GM18870 (cell line): ENCODE measurements at regions not wholly inside any gene's neighbourhood (a gene's known extent, or its start where the extent isn't known, plus 50 kb on each side); places are given as distances from the start of the nearest gene placed in this dataset.

Source experiments
- ATAC-seq: cut with Tn5 transposase; IDR thresholded peaks from one replicate; pipeline ENCODE4 v1.9.1; 2021; ENCODE audit warnings: moderate library complexity; ENCODE audit not compliant: unreplicated experiment

DNA sequence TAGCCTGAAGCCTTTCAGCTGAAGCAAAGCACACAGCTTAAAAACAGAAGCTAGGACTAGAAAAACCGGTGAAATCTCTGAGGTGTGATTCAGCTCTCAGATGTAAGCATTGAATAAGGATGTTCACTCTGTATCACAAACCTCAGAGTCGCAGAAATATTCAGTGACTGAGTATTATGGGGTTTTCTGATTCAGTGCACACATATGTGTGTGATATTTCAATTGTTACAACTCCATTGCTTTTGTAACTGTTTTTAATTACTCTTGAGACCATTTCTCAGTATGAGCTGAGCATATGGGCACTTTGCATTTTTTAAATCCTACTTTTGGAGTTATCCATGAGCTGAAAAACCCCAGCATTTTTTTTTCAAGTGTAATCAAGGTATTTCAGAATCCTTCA is 868.8 kb downstream of the NTRK3 start:
- ATAC-seq, result no peak

DNA sequence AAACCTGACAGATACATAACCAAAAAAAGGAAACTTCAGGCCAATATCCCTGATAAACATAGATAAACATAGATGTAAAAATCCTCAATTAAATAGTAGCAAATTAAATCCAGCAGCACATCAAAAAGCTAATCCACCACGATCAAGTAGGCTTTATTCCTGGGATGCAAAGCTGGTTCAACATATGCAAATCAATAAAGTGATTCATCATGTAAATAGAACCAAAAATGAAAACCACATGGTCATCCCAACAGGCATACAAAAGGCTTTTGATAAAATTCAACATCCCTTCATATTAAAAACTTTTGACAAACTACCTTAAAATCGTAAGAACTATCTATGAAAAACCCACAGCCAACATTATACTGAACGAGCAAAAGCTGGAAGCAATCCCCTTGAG is 882.2 kb downstream of the NTRK3 start:
- no peak for ATAC-seq

DNA sequence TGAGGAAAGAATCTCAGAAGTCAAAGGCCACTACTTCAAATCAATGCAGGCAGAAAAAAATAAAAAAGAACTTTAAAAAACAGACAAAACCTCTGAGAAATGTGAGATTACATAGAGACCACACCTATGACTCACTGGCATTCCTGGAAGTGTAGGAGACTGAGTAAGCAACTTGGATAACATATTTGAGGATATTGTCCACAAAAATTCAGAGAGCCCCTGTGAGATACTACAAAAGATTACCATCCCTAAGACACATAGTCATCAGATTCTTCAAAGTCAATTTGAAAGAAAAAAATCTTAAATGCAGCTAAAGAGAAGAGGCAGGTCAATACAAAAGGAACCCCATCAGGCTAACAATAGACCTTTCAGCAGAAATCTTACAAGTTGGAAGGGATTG is 887.3 kb downstream of the NTRK3 start:
- ATAC-seq, result no peak

DNA sequence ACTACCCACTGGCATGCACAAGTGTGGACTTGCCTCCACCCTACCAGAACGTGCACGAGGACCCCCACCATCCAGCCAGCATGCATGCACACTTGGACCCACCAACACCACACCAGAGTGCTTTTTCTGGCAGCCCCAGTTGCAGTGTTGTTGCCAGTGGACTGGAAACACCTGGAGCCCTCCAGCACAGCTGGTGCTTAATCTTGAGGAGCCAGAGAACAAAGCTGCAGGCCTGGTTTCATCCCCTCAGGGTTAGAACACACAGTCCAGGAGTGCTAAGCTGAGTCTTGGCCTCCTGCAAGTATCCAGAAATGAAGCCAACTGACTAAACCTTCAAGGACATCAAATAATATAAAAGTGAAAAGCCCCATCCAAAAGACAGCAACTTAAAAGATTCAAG is 888.0 kb downstream of the NTRK3 start:
- ATAC-seq, result no peak

DNA sequence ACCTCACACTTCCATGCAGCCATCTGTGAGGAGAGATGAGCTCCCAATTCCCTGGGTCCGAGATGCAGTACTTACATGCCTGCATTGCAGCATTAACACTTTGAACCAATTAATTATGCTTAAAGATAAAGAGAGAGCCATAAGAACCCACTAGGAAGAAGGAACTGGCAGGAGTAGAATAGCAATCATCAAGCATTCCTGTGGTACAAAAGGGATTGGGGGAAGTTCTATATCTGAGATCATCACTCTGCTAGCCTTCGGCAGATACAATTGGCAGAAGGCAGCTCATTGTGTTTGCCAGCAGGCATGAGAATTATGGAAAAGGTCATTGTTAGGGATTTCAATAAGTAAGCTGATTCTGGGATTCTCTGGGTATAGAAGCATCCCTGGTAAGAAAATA is 891.4 kb downstream of the NTRK3 start:
- ATAC-seq, result no peak

GRCh38 chr15:87362531-87362930 is 894.0 kb downstream of the NTRK3 start:
- ATAC-seq, result no peak

- ATAC-seq, result no peak
These were observed 898.8 kb downstream of the NTRK3 start for GRCh38 chr15:87357637-87358313.

DNA sequence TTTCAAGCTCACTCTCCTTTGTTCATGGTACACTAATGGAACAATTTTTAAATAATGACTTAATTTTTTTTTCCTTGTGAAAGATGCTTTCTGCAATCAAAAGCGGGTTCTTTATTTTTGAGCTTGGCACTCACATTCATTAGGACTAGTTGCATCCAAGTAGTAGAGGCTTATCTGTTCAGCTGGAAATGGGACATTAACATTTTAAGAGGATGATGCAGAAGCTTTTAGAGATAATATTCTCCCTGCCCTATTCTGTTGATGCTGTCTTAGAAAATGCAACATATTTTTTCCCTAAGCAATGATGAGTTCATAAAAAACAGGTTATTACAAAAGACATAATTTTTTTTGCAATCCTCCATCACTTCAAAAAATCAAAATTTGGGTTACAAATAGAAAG is 900.6 kb downstream of the NTRK3 start:
- no peak for ATAC-seq

DNA sequence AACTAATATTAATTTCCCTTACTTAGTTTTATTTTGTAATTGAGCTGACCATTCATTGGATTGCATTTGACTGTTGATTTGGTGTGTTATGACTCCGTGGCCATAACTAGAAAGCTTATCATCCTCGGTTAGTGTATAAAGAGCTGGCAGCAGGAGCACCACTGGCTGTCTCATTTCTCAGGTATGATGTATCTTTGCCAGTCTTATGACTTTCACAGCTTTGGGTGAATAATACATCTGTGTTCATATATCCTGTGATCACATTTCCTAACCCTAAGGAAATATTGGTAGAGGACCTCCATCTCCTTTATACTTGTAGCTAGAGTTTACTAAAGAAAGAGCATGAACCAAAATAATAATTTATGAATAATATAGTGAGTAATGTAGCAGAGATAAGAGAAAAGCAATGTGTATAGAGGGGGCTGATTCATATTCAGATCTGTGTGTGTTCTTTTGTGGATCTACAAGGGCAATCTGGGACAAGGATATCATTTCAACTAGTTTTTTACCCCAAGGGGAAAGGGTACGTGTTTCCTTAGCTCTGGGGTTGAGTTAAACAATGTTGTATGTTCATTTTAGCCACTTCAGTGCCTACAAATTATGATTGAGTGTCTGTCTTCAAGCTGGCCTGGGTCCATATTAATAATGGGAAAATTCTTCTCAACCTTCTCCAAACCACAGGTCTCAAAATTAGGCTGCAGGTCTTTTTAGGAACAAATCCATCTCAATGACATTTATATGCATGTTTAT is 901.7 kb downstream of the NTRK3 start:
- no peak for ATAC-seq

- no peak for ATAC-seq
These were observed 907.4 kb downstream of the NTRK3 start for GRCh38 chr15:87349181-87349580.

DNA sequence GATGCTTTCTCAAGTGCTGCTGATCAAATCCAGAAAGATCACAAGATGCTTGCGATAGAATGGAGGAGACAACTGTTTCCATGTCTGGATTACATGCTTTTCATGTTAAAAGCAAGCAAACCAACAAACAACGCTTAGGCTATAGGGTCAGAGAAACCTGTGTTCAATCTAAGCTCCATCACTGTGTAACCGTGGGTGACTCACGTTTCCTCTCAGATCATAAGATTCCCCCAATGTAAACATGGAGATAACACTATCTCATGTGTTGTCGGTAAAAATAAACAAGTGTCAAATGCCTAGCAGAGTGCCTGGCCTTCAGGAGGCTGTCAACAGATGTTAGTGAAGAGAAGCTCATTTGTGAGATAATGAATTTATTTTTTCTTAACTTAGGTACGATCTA is 907.8 kb downstream of the NTRK3 start:
- ATAC-seq, result no peak

- ATAC-seq, result no peak
These were observed 908.6 kb downstream of the NTRK3 start for GRCh38 chr15:87347806-87348515.

- no peak for ATAC-seq
These were observed 910.6 kb downstream of the NTRK3 start for GRCh38 chr15:87345961-87346360.

GRCh38 chr15:87343966-87344365 is 912.6 kb downstream of the NTRK3 start:
- ATAC-seq, result no peak

DNA sequence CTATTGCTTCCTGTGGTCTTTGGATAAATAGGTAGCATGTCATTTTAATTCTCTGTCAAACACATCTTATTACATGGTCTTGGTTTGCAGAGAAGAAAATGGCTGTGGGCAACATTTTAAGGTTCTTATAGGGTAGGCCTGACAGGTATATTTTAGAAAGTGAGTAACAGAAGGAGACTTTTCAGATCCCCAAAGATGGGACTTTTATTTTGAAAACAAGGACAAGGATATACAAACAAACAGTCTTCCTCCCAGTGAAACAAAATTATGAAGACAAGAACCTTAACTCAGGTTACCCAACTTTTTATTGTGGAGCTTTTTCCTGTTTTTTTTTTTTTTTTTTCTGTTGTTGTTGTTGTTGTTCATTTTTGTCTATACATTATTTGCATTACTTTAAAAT is 916.2 kb downstream of the NTRK3 start:
- ATAC-seq, result no peak

- ATAC-seq, result no peak
These were observed 930.3 kb downstream of the NTRK3 start for GRCh38 chr15:87326269-87326668.

- no peak for ATAC-seq
These were observed 933.7 kb downstream of the NTRK3 start for GRCh38 chr15:87322870-87323269.

- ATAC-seq, result no peak
These were observed 934.3 kb downstream of the NTRK3 start for GRCh38 chr15:87322265-87322664.

DNA sequence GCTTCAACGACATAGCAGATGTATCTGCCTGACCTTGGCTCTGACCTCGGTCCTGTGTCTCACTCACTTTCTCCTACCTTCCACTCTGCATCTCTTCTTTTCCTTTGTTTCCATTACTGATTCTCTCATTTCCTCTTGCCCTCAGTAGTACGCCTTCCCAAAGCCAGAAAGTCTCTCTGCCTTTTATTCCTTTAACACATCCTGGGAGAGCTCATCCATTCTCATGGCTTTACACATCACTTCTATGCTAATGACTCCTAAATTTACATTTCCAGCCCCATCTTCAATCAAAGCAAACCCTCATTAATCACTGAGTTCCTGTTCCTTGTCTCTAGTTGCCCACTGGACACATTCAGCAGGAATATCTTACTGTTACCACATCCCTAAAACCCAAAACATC is 938.6 kb downstream of the NTRK3 start:
- ATAC-seq, result no peak

GRCh38 chr15:87312221-87312620 is 944.3 kb downstream of the NTRK3 start:
- ATAC-seq, result no peak

DNA sequence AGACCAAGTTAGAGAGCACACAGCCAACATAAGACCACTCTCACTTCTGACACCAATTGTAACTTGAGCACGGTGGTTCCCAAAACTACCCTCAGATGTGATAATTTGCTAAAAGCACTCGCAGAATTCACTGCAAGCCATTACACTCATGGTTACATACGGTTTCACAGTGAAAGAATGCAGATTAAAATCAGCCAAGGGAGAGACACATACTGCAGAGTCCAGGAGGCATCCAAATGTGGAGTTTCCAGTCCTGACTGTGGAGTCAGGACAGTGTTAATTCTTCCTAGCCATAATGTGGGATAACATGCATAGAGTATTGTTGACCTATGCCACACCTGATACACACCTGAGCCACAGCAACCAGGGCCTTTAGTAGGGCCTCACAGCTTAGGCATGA is 956.4 kb downstream of the NTRK3 start:
- no peak for ATAC-seq

- ATAC-seq, result no peak
These were observed 961.7 kb downstream of the NTRK3 start for GRCh38 chr15:87294854-87295253.
